Stimulated activated naive B cell treated with anti-CD40 and anti-IgM and Interleukin-4, amounts not matched to agents 10 μg/mL and 1 μg/mL and 100 μg/mL, for 72 hours (primary cell): ENCODE measurements at regions not wholly inside any gene's neighbourhood (a gene's known extent, or its start where the extent isn't known, plus 50 kb on each side); places are given as distances from the start of the nearest gene placed in this dataset.
A peak's percentile ranks its signal among the peaks of the same experiment; 100 is the strongest.
"Not testable (repeated sequence)": the region's sequence is repeated elsewhere in the genome, so short reads cannot be mapped to it uniquely, and the experiment has no call there.

Experiments used
- ATAC-seq, 2 donors: fragments of 150-1000 bp; cut with Tn5 transposase; replicated peaks; 2 replicates each; pipeline ENCODE4 v1.10.0; 2021; ENCODE audit warnings: moderate library complexity in 1 of 2
- DNase-seq: peaks from one replicate; pipeline ENCODE4 v3.0.0; 2021
- H3K27ac Mint-ChIP-seq: one replicate; pipeline ENCODE4 v1.8.0; 2022; ENCODE audit warnings: mild to moderate bottlenecking, mixed read lengths
- H3K27me3 Mint-ChIP-seq, 2 donors: one replicate each; pipeline ENCODE4 v1.8.0; 2022; ENCODE audit warnings: mixed read lengths in 2 of 2
- H3K36me3 Mint-ChIP-seq, 2 donors: one replicate each; pipeline ENCODE4 v1.8.0; 2022; ENCODE audit warnings: mixed read lengths in 2 of 2, mild to moderate bottlenecking in 1 of 2
- H3K4me1 Mint-ChIP-seq, 2 donors: one replicate each; pipeline ENCODE4 v1.8.0; 2022; ENCODE audit warnings: mixed read lengths in 2 of 2, mild to moderate bottlenecking in 1 of 2
- H3K4me3 Mint-ChIP-seq, 2 donors: one replicate each; pipeline ENCODE4 v1.8.0; 2022; ENCODE audit warnings: mild to moderate bottlenecking in 2 of 2, mixed read lengths in 2 of 2, moderate library complexity in 1 of 2
- H3K9me3 Mint-ChIP-seq, 2 donors: one replicate each; pipeline ENCODE4 v1.8.0; 2022; ENCODE audit warnings: mixed read lengths in 2 of 2, mild to moderate bottlenecking in 1 of 2

GRCh38 chr5:127133071-127133470 is 59.8 kb upstream of the C5orf63 start:
- Mint-ChIP-seq H3K36me3 (no peaks in the 10 kb centered on the region), H3K4me3 (no peak overlapping the region), H3K9me3 (no peaks in the 10 kb centered on the region), H3K27ac (no peak overlapping the region), H3K27me3 (no peaks in the 10 kb centered on the region), H3K4me1 (peaks cover 0 to 7% of the 10 kb centered on the region in 2 donors)
- DNase-seq = no peak
- ATAC-seq = no peak

DNA sequence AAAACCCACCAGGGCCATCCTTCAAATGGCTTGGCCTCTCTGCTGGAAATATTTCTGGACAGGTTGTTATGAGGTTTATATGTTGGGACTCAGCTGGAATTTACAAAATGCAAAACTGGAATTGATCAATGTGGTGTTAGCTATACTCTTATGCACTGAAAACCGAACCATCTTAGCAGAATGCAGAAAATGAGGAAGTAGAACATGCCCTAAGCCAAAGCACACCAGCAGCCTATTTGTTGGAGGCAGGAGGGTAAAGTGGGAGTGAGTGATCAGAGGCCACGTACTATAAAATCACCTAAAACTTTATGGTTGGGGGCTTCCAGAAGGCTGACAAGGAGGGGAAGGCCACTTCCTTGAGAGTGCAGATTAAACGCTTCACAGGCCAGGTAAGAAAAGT is 63.6 kb upstream of the C5orf63 start:
- Mint-ChIP-seq H3K4me1 (peaks cover 0 to 7% of the 10 kb centered on the region in 2 donors), H3K27me3 (no peaks in the 10 kb centered on the region)
- peak in 1 of 2 donors; percentile 38 for ATAC-seq

GRCh38 chr5:127143722-127144121 is 70.4 kb upstream of the C5orf63 start:
- ATAC-seq (no peak), DNase-seq (no peak)
- no peaks in the 10 kb centered on the region for H3K4me1 Mint-ChIP-seq
- peaks cover 0 to 4% of the 10 kb centered on the region in 2 donors for H3K9me3 Mint-ChIP-seq
- no peak overlapping the region for H3K4me3 Mint-ChIP-seq
- no peak overlapping the region for H3K27ac Mint-ChIP-seq
- no peaks in the 10 kb centered on the region for H3K27me3 Mint-ChIP-seq
- no peaks in the 10 kb centered on the region for H3K36me3 Mint-ChIP-seq

More for the DNA sequence above, 63.6 kb upstream of the C5orf63 start:
- Mint-ChIP-seq H3K9me3 (peaks cover 0 to 3% of the 10 kb centered on the region in 2 donors), H3K4me3 (no peak overlapping the region), H3K27ac (no peak overlapping the region), H3K36me3 (no peaks in the 10 kb centered on the region)
- DNase-seq = no peak

GRCh38 chr5:127153031-127153430 is 79.7 kb upstream of the C5orf63 start:
- Mint-ChIP-seq H3K27me3 (peaks cover 5 to 7% of the 10 kb centered on the region in 2 donors), H3K9me3 (peaks cover 13 to 15% of the 10 kb centered on the region in 2 donors), H3K36me3 (peaks cover 0 to 5% of the 10 kb centered on the region in 2 donors), H3K27ac (no peak overlapping the region), H3K4me1 (no peaks in the 10 kb centered on the region), H3K4me3 (no peak overlapping the region)
- ATAC-seq = no peak
- DNase-seq = no peak

- ATAC-seq (no peak), DNase-seq (no peak)
- no peaks in the 10 kb centered on the region for H3K4me1 Mint-ChIP-seq
- H3K4me3 Mint-ChIP-seq = no peak overlapping the region
- no peak overlapping the region for H3K27ac Mint-ChIP-seq
- H3K9me3 Mint-ChIP-seq = peaks cover 14 to 15% of the 10 kb centered on the region in 2 donors
- H3K36me3 Mint-ChIP-seq = peaks cover 0 to 5% of the 10 kb centered on the region in 2 donors
- peaks cover 6 to 8% of the 10 kb centered on the region in 2 donors for H3K27me3 Mint-ChIP-seq
Observed at GRCh38 chr5:127153521-127153920, 80.2 kb upstream of the C5orf63 start.

DNA sequence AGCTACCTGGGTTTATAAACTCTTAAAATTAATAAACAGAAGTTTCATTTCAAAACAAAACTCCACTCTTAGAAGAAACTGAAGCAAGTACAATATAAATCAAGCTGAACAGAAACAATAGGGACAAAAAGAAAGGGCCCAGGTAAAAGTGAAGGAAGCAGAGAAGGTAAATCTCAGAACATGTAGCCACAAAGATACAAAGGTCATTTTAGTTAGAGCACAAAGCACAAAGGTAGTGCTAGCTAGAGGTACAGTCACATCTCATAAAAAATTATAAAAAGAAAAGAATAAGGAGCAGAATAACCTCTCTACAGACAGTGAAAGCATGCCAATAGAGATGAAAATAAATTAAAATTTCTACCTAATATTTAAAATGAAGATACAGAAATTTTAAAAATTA is 90.4 kb upstream of the C5orf63 start:
- peaks cover 0 to 2% of the 10 kb centered on the region in 2 donors for H3K36me3 Mint-ChIP-seq
- H3K4me3 Mint-ChIP-seq = no peak overlapping the region
- peaks cover under 1 to 2% of the 10 kb centered on the region in 2 donors for H3K9me3 Mint-ChIP-seq
- no peak overlapping the region for H3K27ac Mint-ChIP-seq
- H3K27me3 Mint-ChIP-seq = peaks cover 9 to 16% of the 10 kb centered on the region in 2 donors
- H3K4me1 Mint-ChIP-seq = no peaks in the 10 kb centered on the region
- ATAC-seq = no peak
- no peak for DNase-seq

DNA sequence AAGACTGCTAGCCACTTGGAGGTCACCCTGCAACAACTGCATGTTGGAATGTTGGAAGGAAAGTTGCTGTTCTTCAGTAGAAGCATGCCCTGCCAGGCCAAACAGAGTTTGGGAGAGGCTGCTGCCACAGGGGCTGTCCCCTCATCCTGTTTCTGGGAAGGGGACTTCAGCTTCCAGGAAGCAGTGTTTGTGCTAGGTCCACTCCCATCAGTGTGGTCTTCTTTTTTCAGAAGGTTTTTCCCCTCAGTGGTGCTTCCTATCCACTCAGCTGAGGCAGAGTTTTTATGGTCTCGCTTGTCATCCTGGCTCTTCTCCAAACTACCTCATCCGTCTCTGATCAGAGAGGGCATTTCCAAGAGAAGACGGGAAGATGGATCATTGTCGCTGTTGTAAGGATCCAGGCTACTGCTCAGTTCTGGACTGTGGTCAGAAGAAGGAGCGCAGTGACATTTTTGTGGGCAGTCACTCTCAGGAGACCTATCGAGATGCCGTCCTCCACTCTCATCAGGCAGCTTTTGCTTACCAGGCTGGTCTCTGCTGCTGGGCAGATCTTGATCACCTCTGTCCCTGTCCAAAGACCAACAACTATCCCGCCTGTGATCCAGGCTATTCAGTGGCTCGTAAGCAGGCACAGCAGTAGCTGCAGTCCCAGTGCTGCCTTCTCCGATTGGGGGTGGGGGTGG is 97.8 kb upstream of the C5orf63 start:
- ATAC-seq (no peak), DNase-seq (no peak)
- no peak overlapping the region for H3K4me3 Mint-ChIP-seq
- H3K27ac Mint-ChIP-seq = no peak overlapping the region
- H3K4me1 Mint-ChIP-seq = no peaks in the 10 kb centered on the region
- peaks cover 4 to 12% of the 10 kb centered on the region in 2 donors for H3K27me3 Mint-ChIP-seq
- H3K9me3 Mint-ChIP-seq = peaks cover 8 to 14% of the 10 kb centered on the region in 2 donors
- peaks cover 3 to 7% of the 10 kb centered on the region in 2 donors for H3K36me3 Mint-ChIP-seq

DNA sequence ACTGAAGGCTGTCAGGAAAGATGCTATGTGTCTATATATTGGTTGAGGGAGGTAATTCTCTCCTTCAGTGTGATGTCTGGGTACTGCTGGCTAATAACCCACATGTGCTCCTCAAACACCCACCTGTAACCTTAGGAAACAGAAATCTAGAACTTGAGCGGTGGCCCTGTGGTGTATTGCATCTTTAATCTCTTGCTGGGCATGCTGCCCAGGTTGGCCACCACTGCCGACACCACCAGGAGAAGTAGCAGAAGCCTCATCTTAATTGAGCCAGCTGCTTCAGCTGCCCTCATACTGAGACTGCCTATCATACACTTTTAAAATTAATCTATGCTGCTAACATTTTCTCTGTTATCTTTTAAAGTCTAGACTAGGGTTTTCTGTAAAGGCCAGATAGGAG is 103.5 kb upstream of the C5orf63 start:
- peaks cover 9 to 14% of the 10 kb centered on the region in 2 donors for H3K9me3 Mint-ChIP-seq
- ATAC-seq (no peak), DNase-seq (no peak)
- peaks cover 5 to 7% of the 10 kb centered on the region in 2 donors for H3K36me3 Mint-ChIP-seq
- H3K27me3 Mint-ChIP-seq = peaks cover 11 to 23% of the 10 kb centered on the region in 2 donors
- no peaks in the 10 kb centered on the region for H3K4me1 Mint-ChIP-seq
- no peak overlapping the region for H3K27ac Mint-ChIP-seq
- H3K4me3 Mint-ChIP-seq = no peak overlapping the region

GRCh38 chr5:127182631-127183030 is 108.0 kb upstream of the MEGF10 start:
- peaks cover 15 to 27% of the 10 kb centered on the region in 2 donors for H3K27me3 Mint-ChIP-seq
- H3K36me3 Mint-ChIP-seq, DNase-seq, ATAC-seq, H3K27ac Mint-ChIP-seq, H3K9me3 Mint-ChIP-seq, H3K4me3 Mint-ChIP-seq, H3K4me1 Mint-ChIP-seq: not testable (repeated sequence)

- ATAC-seq (no peak), DNase-seq (no peak)
- Mint-ChIP-seq H3K27ac (no peak overlapping the region), H3K9me3 (no peaks in the 10 kb centered on the region), H3K4me1 (no peaks in the 10 kb centered on the region), H3K36me3 (no peaks in the 10 kb centered on the region), H3K4me3 (no peak overlapping the region), H3K27me3 (peaks cover 17 to 27% of the 10 kb centered on the region in 2 donors)
Observed at GRCh38 chr5:127183332-127183731, 107.3 kb upstream of the MEGF10 start.

DNA sequence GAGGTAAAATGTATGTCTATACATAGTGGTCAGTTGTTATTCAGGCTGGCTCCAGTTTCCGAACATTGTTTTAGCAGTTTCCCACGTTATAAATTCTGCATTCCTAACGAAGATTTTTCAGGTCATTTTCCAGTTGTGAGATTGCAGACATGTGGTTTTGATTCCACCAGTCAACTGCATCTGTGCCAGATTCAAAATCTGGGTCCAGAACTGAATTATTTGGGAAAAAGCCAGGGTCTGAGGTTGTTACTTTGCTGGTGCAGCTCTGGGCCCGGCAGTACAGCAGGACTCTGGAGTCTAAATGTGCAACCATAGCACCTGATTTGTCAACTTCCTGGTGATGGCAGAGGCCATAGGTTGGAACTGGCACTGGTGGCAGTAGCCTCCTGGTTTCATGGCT is 105.7 kb upstream of the MEGF10 start:
- Mint-ChIP-seq H3K4me1 (no peaks in the 10 kb centered on the region), H3K36me3 (no peaks in the 10 kb centered on the region), H3K27ac (no peak overlapping the region), H3K27me3 (peaks cover 21 to 27% of the 10 kb centered on the region in 2 donors), H3K4me3 (no peak overlapping the region), H3K9me3 (no peaks in the 10 kb centered on the region)
- no peak for DNase-seq
- ATAC-seq = no peak

- no peak overlapping the region for H3K27ac Mint-ChIP-seq
- no peak for ATAC-seq
Observed at GRCh38 chr5:127186657-127187056, 103.9 kb upstream of the MEGF10 start.

GRCh38 chr5:127187706-127188105 is 102.9 kb upstream of the MEGF10 start:
- DNase-seq (no peak), ATAC-seq (no peak)
- no peaks in the 10 kb centered on the region for H3K4me1 Mint-ChIP-seq
- H3K27ac Mint-ChIP-seq = no peak overlapping the region
- no peaks in the 10 kb centered on the region for H3K9me3 Mint-ChIP-seq
- H3K4me3 Mint-ChIP-seq = no peak overlapping the region
- peaks cover 21 to 27% of the 10 kb centered on the region in 2 donors for H3K27me3 Mint-ChIP-seq
- H3K36me3 Mint-ChIP-seq = no peaks in the 10 kb centered on the region

More at GRCh38 chr5:127186657-127187056, 103.9 kb upstream of the MEGF10 start:
- Mint-ChIP-seq H3K9me3 (no peaks in the 10 kb centered on the region), H3K27me3 (peaks cover 17 to 27% of the 10 kb centered on the region in 2 donors), H3K4me3 (no peak overlapping the region), H3K4me1 (no peaks in the 10 kb centered on the region), H3K36me3 (no peaks in the 10 kb centered on the region)
- DNase-seq = no peak

DNA sequence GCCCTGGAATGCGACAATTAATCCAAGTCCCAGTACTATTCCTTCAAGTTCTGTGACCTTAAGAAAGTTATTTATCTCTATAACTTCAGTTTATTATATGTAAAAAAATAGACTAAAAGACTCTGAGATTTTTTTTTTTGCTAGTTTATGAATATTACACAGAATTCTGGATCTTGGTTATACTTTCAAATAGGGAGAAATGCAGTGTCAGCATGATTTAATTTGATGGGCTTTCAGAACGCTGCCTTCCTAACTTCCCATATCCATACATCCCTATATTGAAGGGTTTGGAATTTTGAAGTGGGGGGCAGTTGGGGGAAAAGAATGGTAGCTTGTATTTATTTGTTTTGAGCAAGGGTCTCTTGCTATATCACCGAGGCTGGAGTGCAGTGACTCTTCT is 98.4 kb upstream of the MEGF10 start:
- DNase-seq = no peak
- no peak for ATAC-seq
- Mint-ChIP-seq H3K27ac (no peak overlapping the region), H3K36me3 (no peaks in the 10 kb centered on the region), H3K4me1 (no peaks in the 10 kb centered on the region), H3K27me3 (peaks cover 22 to 28% of the 10 kb centered on the region in 2 donors), H3K9me3 (no peaks in the 10 kb centered on the region), H3K4me3 (no peak overlapping the region)

DNA sequence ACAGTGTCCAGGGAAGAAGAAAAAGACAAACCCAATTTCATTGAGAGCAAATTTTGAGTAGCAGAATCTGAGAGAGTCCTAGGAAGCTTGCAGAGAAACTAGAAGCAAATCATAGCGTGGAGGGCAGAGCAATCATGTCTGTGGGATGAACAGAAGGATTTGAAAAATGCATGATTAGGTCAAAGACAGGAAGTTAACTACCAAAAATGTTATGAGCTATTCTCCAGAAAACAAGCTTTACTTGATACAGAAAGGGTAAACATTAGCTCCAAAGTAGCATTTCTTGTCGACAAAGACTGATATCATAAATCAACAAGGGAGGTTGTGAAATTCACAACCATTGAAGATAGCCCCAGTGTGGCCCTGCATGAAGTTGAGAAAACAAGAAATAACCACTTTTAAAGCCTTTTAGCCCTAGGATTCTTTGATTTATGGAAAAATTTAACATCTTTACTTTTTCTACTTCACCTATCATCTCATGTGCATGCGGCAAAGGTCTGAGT is 97.7 kb upstream of the MEGF10 start:
- Mint-ChIP-seq H3K4me3 (no peak overlapping the region), H3K27me3 (peaks cover 16 to 25% of the 10 kb centered on the region in 2 donors), H3K4me1 (no peaks in the 10 kb centered on the region), H3K9me3 (no peaks in the 10 kb centered on the region), H3K36me3 (no peaks in the 10 kb centered on the region), H3K27ac (no peak overlapping the region)
- no peak for DNase-seq
- no peak for ATAC-seq
